ENCODE measurements at regions not wholly inside any gene's neighbourhood (a gene's known extent, or its start where the extent isn't known, plus 50 kb on each side); places are given as distances from the start of the nearest gene placed in this dataset.

- TF ChIP-seq CTCF (optimal IDR thresholded peaks at IDR 0.05 in 1 of 3, IDR thresholded peaks at IDR 0.05 in 1 of 3, conservative IDR thresholded peaks at IDR 0.05 in 1 of 3; ENCODE audit: extremely low read depth in 1 of 3, insufficient read depth in 2 of 3, low read length in 3 of 3) (no peak), EZH2 (IDR thresholded peaks at IDR 0.05; ENCODE audit: low read length) (no peak)
These were observed 149.4 kb upstream of the TBCA start for GRCh38 chr5:77925503-77925902.

Measured in keratinocyte (primary cell).